Loucy (cell line): ENCODE measurements at regions not wholly inside any gene's neighbourhood (a gene's known extent, or its start where the extent isn't known, plus 50 kb on each side); places are given as distances from the start of the nearest gene placed in this dataset.

ENCODE experiments used
- CTCF ChIP-seq: fragments of 200-600 bp; sonication (generic); conservative IDR thresholded peaks from 2 replicates; pipeline ENCODE4 v1.5.1; 2014; ENCODE audit warnings: mild to moderate bottlenecking, antibody characterized with exemption, low read length
- EZH2phosphoT487 ChIP-seq: fragments of 200-600 bp; IDR thresholded peaks from 2 replicates; pipeline ENCODE4 v1.6.1; 2018; ENCODE audit warnings: antibody characterized with exemption, mild to moderate bottlenecking, moderate library complexity, borderline replicate concordance

- no peak for TF ChIP-seq CTCF
- TF ChIP-seq EZH2phosphoT487: no peak
These were observed 192.3 kb upstream of the GLI3 start for GRCh38 chr7:42429339-42429738.
